HG02759 (cell line): ENCODE measurements at regions not wholly inside any gene's neighbourhood (a gene's known extent, or its start where the extent isn't known, plus 50 kb on each side); places are given as distances from the start of the nearest gene placed in this dataset.
"Not testable (repeated sequence)": the region's sequence is repeated elsewhere in the genome, so short reads cannot be mapped to it uniquely, and the experiment has no call there.

Source experiments
- ATAC-seq: cut with Tn5 transposase; IDR thresholded peaks from one replicate; pipeline ENCODE4 v1.9.1; 2021; ENCODE audit warnings: mild to moderate bottlenecking, moderate library complexity; ENCODE audit not compliant: unreplicated experiment

DNA sequence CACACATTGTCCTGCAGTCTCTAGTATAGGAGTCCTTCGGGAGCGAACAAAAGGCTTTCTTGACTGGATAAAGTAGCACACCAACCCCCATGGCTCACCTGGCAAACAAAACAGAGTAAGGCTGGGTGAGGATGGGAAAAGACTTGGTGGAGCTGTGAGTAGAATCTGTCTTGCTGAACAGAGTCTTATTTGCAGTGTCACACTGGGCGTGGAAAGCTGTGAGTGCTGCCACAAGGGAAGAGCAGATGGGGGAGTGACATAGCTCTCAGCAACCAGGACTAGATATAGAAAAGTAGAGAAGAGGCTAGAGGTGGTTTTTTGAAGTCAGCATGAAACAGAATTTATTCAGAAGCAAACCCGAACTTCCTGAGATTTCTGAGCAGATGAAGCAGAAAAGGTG is 137.2 kb upstream of the ESX1 start:
- ATAC-seq = no peak

DNA sequence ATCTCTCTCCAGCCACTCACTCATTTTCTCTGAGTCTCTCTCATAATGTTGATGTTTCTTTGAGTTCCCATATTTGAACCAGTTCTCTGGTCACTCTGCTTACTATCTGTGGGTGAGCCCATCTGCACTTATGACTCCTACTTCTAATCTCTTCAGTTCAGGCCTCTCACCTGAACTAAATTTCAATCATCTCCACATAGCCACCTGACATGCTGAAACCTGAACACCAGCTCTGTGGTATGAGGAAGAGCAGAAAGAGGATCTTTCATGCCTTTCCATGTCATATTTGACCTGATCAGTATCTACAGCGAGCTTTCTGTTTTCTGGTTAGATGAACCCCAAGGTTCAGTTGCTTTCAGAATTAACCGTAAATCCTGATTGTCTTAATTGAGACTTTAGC is 122.2 kb upstream of the ESX1 start:
- no peak for ATAC-seq

DNA sequence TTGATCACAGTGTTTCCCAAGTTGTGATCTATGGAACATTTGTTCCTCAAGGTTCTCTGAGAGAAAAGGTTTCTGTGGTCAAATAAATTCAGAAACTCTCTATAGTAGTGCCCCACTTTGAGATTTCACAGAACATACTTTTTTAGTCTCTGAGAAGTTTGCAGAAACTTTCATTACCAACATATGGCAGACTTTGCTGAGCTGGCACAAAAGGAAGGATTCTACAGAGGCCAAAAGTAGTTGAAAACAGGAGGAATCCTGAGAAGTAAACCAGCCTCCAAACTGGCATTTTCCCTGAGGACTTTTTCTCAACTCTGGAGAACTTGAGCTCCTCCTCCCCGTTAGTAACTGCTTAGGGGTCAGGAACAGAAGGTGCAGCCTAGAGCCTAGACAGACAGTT is 117.8 kb upstream of the ESX1 start:
- no peak for ATAC-seq

DNA sequence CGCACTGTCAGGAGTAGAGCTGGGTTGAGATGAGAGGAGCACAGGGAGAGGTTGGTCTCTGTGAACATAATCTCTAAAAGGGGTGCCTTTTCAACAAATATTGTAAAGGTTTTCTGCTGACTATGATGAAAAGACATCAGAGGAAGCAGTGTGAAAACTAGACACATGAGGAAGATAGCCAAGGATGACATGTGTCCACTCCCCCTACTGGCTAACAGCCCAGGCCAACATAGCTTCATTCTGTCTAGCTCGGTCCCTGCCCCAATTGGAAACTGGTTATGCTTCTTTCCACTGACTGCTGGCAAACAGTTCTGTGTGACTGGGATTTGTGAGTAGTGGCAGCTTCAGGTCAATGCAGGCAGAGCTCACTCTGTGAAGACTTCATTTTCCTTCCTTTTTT is 115.4 kb upstream of the ESX1 start:
- ATAC-seq = no peak

DNA sequence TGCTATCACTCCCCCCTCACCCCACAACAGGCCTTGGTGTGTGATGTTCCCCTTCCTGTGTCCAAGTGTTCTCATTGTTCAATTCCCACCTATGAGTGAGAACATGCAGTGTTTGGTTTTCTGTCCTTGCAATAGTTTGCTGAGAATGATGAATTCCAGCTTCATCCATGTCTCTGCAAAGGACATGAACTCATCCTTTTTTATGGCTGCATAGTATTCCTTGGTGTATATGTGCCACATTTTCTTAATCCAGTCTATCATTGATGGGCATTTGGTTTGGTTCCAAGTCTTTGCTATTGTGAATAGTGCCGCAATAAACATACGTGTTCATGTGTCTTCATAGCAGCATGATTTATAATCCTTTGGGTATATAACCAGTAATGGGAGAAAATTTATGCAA is 106.0 kb upstream of the ESX1 start:
- not testable (repeated sequence) for ATAC-seq

DNA sequence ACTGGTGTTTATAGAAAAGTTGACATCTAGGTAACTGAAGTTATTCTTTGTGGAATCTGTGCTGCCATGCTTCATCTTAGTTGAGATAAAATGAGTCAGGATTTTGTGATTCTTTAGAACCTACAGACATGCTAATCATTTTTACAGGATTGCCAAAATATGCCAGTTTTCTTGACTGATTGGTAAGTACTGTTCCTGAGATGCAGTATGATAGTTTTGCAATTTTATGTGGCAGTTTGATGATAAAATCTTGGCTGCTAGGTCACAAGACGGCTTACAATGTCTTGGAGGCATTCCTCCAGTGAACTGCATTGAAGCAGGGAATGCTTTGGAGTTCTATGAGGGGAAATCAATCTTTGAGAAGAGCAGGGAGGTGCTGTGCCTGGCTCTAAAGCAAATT is 104.4 kb upstream of the ESX1 start:
- ATAC-seq = no peak

DNA sequence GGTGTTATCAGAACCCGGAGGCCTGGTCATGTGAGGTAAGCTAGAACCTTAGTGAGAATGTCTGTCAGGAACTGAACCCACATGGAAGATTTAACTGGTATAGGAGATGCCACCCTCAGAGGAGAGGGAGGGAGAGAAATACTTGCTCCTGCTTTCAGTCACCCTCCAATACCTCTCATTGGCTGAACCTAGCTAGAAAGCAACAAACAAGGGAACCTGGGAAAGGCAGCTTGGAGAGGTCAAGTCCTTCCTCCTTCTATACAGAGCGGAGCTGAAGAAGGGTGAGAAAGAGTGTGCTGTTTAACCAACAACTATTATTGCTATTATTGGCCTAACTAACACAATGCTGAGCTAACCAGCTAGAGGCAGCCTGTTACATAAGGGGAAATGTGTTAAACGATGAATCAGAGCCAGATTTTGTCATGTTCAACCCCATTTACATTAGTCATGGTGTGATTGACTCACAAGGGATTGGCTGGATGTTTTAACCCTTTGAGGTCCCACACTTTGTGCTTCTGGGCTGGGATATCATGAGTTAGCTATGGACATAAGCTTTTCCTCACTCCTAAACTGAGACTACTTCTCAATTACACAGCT is 96.5 kb upstream of the ESX1 start:
- no peak for ATAC-seq

DNA sequence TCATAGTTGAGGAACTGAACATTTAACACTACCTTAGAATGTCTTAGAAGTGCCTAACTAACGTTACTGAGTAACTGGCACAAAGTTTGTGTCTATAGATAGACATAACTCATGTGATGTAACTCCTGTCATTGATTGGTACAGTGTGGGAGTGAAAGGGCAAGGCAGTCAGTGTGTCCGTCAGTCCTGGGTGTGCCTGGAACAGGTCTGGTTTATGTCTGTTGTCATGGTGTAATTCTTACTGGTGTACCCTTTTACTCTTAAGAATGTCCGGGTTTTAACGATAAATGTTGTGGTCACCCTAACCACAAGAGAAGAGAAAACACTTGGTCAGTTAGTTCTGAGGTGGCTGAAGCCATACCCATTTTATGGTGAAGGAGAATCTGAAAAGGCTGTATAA is 93.1 kb upstream of the ESX1 start:
- no peak for ATAC-seq

DNA sequence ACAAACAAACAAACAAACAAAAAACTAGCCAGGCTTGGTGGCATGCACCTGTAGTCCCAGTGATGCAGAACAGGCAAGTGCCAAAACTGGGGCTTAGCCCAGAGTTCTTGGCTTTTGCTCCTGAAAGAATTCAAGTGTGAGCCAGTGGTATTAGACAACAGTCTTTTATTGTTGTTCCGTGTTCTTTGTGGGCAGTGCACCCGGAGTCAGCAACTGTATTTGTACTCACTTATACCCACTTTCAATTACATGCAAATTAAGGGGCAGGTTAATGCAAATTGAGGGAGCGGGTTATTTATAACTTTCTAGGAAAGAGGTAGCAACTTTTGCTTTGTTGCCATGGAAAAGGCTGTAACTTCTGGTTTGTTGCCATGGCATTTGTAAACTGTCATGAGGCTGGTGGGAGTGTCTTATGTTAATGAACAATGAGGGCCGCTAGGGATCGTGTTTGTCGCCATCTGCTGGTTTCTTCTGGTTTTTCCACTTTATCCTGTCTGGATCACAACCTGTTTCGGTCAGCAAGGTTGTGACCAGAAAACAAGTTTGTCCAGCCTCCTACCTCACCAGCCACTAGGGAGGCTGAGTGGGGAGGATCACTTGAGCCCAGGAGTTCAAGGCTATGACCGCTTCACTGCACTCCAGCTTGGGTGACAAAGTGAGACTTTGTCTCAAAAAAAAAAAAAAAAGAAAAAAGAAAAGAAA is 88.8 kb upstream of the ESX1 start:
- ATAC-seq = peak; percentile 89

DNA sequence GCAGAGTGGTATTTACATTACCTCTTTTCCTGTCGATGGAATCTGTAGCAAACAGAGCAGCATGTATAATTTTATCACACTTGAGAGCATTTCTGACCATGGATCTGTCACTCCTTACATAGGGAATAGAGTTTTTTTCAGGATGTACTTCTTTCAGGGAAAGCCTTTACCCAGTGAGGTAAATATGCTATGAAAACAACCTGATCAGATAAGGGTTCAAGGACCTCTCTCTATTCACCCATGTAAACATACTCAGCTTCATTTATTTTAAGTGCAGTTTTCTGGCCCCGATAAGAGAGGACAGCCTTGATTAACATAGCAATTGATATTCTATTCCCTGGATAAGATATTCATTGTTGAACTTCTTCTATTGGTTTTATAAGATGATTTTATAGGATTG is 87.3 kb upstream of the ESX1 start:
- no peak for ATAC-seq

DNA sequence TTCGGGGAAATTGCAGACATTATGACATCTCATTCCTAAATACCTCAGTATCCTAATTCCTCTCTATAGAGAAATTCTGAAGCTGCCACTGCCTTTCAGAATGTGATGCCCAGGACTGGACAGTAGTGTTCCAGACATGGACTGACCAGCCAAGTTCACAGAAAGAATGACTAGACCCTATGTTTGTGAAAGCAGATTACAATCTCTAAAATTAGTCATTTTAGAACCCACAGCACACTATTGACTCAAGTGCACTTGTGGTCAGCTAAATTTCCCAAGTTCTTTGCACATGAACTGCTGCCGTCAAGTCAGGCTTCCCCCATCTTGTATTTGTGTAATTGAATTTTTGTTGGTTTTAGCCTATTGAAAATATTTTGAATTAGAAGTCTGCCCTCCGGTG is 81.0 kb upstream of the ESX1 start:
- ATAC-seq = no peak

DNA sequence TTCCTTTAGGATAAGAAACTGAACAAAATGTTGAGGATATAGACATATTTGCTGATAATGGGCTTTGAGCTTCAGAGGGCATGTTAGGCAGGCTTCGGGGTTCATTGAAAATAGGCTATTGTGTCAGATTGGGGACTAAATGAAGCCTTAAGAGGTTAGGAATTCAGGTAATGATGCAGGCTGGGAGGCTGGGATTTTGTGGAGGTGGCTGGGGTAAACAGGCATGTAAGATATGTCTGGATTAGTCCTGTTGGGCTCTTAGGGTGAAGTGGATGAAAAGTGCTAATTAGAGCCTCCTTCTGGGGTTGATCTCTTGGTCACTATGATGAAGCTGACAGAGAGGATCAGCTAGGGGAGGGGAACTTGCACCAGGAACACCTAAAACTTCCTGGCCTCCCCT is 80.2 kb upstream of the ESX1 start:
- no peak for ATAC-seq

DNA sequence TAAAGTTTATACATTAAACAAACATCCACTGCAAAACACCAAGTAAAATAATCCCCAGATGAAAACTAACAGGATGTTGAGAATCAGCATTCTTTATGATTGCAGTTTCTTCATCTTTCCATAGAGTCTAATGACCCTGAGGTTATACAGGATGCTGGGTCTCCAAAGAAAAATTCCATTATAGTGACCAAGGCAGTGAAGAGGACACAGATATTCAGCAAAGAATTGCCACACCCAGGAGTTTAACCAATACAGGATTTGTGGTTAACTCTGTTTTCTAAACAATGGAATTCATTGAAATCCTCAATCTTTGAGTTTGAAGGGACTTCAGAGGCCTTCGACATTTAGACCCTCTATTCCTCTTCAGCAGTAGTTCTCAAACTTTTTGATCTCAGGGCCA is 76.2 kb upstream of the ESX1 start:
- ATAC-seq = no peak

DNA sequence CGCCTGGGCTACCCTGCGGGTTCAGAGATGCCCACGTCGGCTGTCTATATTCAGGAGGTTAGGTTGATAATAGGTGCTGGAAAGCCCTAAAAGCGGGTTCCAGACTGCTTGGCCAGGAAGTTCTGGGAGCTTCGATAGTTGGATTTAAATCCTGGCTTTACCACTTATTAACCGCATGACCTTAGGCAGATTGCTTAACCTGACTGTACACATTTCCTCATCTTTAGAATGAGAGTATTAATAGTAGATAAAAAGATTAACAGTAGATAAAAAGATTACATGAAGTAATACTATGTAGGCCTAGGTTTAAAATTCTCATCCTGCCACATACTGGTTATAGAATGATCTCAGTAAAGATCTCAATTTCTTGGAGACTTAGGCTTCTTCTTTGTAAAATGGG is 75.0 kb upstream of the ESX1 start:
- ATAC-seq = no peak

DNA sequence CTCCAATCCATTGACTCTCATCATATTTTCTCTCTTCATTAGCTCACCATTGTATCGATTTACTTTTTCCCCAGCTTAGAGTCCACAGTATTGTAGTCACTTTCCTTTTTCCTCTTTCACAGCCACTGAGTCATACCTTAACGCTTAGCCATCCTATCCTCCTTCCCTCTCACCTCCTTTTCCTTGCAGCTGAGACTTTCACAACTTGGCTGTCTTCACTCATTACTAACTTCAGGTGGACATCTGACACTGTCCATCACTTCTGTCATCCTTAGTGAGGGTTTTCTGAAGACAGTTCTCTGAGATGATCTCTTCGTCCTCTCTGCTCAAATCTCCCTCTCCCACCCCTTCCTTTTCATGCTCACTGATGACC is 70.5 kb upstream of the ESX1 start:
- ATAC-seq = no peak

DNA sequence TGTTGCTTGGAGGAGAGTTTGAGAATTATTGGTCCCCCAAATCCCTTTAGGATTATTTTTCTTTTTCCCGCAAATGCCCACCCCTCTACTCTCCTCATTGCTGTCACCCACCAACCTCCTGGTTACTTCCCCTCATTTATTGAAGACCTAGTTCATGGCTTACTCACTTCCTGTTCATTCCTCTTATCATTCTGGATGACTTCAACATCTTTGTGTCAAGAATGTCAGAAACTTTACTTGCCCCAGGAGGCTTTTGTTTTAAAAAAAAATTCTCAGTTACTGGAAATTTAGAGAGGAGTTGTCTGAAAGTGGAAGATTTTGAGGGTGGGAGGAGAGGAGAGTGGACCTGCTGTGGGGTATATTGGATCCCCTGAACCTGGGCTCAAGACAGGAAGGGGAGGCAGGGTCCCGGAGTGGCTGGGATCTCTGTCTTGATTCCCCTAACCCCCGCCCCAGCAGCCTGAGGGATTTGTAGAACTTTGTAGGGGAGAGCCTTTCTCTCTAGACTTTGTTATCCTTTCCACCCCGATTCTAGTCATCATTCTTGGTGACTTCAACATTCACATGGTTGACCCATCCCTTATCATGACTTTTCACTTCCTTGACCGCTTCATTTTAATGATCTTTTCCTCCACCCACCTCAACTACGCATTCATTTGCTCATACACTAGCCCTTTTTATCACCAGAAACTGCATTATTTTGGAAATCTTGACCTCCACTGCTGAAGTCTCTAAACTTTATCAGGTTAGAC is 69.9 kb upstream of the ESX1 start:
- ATAC-seq = no peak

DNA sequence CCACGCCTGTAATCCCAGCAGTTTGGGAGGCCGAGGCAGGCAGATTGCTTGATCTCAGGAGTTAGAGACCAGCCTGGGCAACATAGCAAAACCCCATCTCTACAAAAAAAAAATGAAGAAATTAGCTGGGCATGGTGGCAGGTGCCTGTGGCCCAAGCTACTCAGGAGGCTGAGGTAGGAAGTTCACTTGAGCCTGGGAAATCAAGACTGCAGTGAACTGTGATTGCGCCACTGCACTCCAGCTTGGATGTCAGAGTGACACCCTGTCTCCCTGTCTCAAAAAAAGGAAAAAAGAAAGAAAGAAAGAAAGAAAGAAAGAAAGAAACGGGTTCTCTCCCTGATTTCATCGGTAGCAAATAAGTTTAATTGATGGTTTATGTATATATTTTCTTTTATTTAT is 64.6 kb upstream of the ESX1 start:
- ATAC-seq = no peak

DNA sequence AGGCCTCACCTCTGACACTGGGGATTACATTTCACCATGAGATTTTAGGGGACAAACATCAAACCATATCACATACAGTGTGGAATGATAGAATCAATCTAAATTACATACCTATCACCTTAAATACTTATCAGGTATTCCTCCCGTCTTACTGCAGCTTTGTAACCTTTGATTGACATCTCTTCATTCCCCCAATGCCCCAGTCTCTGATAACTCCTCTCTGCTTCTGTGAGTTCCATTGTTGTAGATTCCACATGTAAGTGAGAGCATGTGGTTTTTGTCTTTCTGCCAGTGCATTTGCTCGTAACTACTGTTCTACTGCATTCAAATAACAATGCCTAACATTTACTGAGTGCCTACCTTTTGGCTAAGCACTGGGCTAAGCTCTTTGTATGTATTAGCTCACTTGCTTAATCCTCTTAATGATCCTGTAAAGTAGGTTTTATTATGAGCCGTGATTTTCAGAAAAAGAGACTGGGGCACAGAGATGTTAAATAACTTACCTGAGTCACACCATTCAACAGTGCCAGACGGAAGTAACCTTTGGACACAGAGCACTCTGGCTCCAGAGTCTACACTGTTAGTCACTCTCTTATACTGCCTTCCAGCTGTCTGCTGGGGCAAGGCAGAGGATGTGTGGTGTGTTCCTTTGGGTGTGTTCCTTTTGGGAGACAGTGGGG is 63.7 kb upstream of the ESX1 start:
- no peak for ATAC-seq

DNA sequence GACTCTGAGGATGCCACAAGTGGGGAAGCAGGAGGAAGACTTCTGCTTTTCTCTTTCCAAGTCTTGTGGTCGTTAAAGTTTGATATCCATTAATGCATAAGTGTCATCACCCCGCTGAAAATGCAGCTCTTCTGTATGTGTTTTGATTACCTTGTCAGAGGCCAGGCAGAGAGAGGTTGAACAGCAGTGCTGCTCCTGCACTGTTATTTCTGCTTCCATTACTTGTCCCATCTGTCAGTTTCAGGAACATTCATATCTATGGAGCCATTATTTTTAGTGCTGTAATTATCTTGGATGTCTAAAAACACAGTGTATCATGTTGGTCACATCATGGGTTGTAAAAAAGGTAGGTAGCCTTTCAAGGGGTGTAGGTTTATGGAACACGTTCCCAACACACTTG is 62.0 kb upstream of the ESX1 start:
- ATAC-seq = no peak

DNA sequence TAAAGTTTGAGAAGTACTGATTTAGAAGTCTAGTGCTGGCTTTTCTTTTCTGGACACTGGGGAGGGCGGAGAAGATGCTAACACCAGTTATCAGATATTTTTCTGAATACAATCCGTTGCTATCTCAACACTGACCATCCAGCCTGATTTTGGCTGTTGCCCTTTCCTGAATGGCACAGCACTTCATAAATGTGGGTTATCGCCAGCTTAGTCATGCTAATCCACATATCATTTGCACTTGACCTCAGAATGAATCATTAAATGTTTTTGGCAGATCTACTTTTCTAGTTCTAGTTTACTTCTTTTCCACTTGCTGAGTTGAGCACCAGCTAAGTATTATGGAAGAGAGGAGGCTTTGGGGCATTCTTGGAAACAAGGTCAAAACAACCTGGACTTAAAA is 60.8 kb upstream of the ESX1 start:
- no peak for ATAC-seq

DNA sequence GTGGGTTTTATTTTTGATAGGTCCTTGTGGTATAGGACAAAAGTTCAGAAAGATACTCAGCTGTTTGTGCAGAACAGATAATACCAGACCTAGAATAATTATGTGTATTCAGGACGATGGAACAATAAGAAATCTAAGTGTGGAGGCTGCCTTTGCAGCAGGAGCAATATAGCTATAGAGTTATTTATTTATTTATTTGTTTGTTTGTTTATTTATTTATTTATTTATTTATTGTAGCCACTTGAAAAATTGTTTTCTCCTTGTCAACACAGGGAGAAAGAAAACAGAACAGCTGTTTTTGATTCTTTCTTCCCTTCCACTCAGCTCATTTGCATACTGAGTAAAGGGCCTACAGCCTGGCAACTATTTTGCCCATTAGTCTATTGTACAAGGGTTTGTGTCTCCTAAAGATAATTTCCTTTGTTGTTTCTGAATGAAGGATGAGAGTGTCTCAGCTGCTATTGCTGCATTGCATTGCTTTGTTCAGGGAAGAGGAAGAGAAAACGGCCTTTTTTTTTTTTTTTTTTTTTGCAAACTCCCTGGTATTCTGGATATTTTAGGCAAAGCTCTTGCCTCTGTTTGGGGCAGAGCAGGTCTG is 56.0 kb upstream of the ESX1 start:
- no peak for ATAC-seq

DNA sequence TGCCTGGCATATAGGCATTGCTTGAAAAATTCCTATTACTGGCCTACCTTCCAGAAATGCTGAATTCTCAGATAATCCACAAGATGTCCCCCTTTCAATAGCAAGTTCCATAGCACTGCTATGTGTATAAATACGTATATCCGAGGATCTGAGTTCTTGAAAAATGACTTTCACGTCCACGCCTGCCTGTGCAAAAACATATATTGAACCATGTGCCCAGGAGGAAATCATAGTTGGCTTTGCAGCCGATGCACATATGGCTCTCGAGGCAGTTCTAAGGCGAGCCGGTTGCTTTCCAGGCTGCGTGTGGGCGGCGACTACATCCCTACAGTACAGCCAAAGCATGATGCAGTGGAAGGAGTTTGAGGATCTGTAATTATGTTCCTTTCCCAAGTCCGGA is 55.4 kb upstream of the ESX1 start:
- ATAC-seq = no peak
